Heart right ventricle (tissue), 16 donors: ENCODE measurements at regions not wholly inside any gene's neighbourhood (a gene's known extent, or its start where the extent isn't known, plus 50 kb on each side); places are given as distances from the start of the nearest gene placed in this dataset.

Experiments used
- ATAC-seq, 8 donors: fragments of 200-7000 bp; cut with Tn5 transposase; one replicate each; pipeline ENCODE4 v1.9.1; 2020; ENCODE audit warnings: mild to moderate bottlenecking in 8 of 8, moderate library complexity in 8 of 8, moderate number of reproducible peaks in 1 of 8
- DNase-seq, 2 donors: peaks; one replicate each; pipeline ENCODE4 v3.0.0-alpha.2; 2020
- H3K27ac ChIP-seq, 10 donors: fragments of 200-600 bp; sonication (generic) in 2 of 10; one replicate each; pipeline versions ENCODE4 v1.5.0 to v1.8.0; 2020 to 2022; ENCODE audit warnings: mild to moderate bottlenecking in 3 of 10
- H3K27me3 ChIP-seq, 7 donors: fragments of 200-600 bp; one replicate each; pipeline ENCODE4 v1.8.0; 2021 to 2022; ENCODE audit warnings: mild to moderate bottlenecking in 2 of 7
- H3K36me3 ChIP-seq, 9 donors: fragments of 200-600 bp; sonication (generic) in 1 of 9; one replicate each; pipeline versions ENCODE4 v1.5.0 to v1.8.0; 2020 to 2022; ENCODE audit warnings: mild to moderate bottlenecking in 2 of 9
- H3K4me1 ChIP-seq, 9 donors: fragments of 200-600 bp; sonication (generic) in 1 of 9; one replicate each; pipeline versions ENCODE4 v1.5.0 to v1.8.0; 2020 to 2022; ENCODE audit warnings: mild to moderate bottlenecking in 4 of 9
- H3K4me3 ChIP-seq, 10 donors: fragments of 200-600 bp; sonication (generic) in 2 of 10; one replicate each; pipeline versions ENCODE4 v1.5.0 to v1.8.0; 2020 to 2022; ENCODE audit warnings: mild to moderate bottlenecking in 7 of 10, moderate library complexity in 2 of 10
- H3K9me3 ChIP-seq, 11 donors: fragments of 200-600 bp in 10 of 11; sonication (generic) in 2 of 11; one replicate each; pipeline versions ENCODE4 v1.5.0 to v1.8.0; 2013 to 2022; ENCODE audit warnings: mild to moderate bottlenecking in 2 of 11, control low read depth in 1 of 11, moderate library complexity in 1 of 11
- CTCF ChIP-seq, 9 donors: fragments of 200-600 bp; sonication (generic) in 2 of 9; IDR thresholded peaks; one replicate each; pipeline versions ENCODE4 v1.5.0 to v1.8.0; 2021 to 2022; ENCODE audit warnings: antibody characterized with exemption in 9 of 9, mild to moderate bottlenecking in 5 of 9, moderate library complexity in 1 of 9
- WGBS, 2 donors: extraction: QIAGEN DNeasy Blood & Tissue Kit; methylation state at CpG; one replicate each; pipeline ENCODE4 v1.1.7; 2013; ENCODE audit warnings: inconsistent platforms in 1 of 2; 5-methylcytosine and 5-hydroxymethylcytosine counted together
- intact Hi-C, 10 donors: fragments of 100-400 bp; cut with DNase I; formaldehyde crosslinking; loops; one replicate each; pipeline versions ENCODE4 v1.11.1 to v1.14.2; 2022
- donor health status: Arrhythmogenic right ventricular cardiomyopathy.
- donor health status: ischemic (EF 13 %, LVEDD 7.1; RV severe dilation, severe dysfunction).
- donor health status: healthy with polysubstance abuse.
- donor health status: DM: no; HTN: yes; CAD: no.
- donor health status: DM: no; HTN: no; CAD: no.
- donor health status: ischemic (EF 25% LVEDD 6.9; RV normal size, moderate dysfunction).
- donor health status: ischemic (EF 25% LVEDD 5.7; RV mildly dilated, moderate dysfunction).
- donor health status: healthy.
- donor health status: DM: yes; HTN: yes; CAD: no.
- donor health status: Ischemic cardiomyopathy.
- donor health status: ischemic (EF 35%, LVEDD 5.7; RV mildly dilated, moderate dysfunction).
- donor health status: nonischemic (EF 11% LVEDD 7.7; RV severe dilation, severe dysfunction).
- donor health status: DM: yes; HTN: yes; CAD: no.
- donor health status: PGD.
- donor health status: ischemic (EF 29% LVEDD 5.4; RV normal size, mild dysfunction).
- donor health status: nonischemic (EF 23%, LVEDD 6.1; RV moderate dilation, normal function).

- H3K9me3 ChIP-seq = no peaks in the 10 kb centered on the region
- no peak for TF ChIP-seq CTCF (IDR thresholded peaks at IDR 0.05)
- ATAC-seq (no peak), DNase-seq (no peak)
- intact Hi-C loops = no loop called here
- H3K36me3 ChIP-seq = no peaks in the 10 kb centered on the region
- WGBS, 2 donors = 51 to 56% methylated on average over 4 of the region's 4 CpGs
- peaks cover 0 to 30% (median 18%) of the 10 kb centered on the region in 7 donors for H3K27me3 ChIP-seq
- no peaks in the 10 kb centered on the region for H3K4me1 ChIP-seq
- H3K27ac ChIP-seq = no peak overlapping the region
- H3K4me3 ChIP-seq = no peak overlapping the region
Observed at GRCh38 chr2:118470297-118470696, 377.2 kb downstream of the EN1 start.

GRCh38 chr2:118469103-118469502, 378.3 kb downstream of the EN1 start:
- H3K27ac ChIP-seq = no peak overlapping the region
- no peaks in the 10 kb centered on the region for H3K9me3 ChIP-seq
- H3K4me3 ChIP-seq = no peak overlapping the region
- DNase-seq (no peak), ATAC-seq (no peak)
- H3K4me1 ChIP-seq = no peaks in the 10 kb centered on the region
- no peak for TF ChIP-seq CTCF (IDR thresholded peaks at IDR 0.05)
- H3K27me3 ChIP-seq = peaks cover 0 to 33% (median 18%) of the 10 kb centered on the region in 7 donors
- intact Hi-C loops = no loop called here
- 16 to 24% methylated on average over 6 of the region's 6 CpGs for WGBS, 2 donors
- no peaks in the 10 kb centered on the region for H3K36me3 ChIP-seq

- H3K4me3 ChIP-seq = no peak overlapping the region
- no peak for TF ChIP-seq CTCF (IDR thresholded peaks at IDR 0.05)
- no peak overlapping the region for H3K27ac ChIP-seq
- ATAC-seq (no peak), DNase-seq (no peak)
- WGBS, 2 donors = 77 to 80% methylated on average over 9 of the region's 9 CpGs
- H3K27me3 ChIP-seq = peaks cover 0 to 33% (median 20%) of the 10 kb centered on the region in 7 donors
- H3K4me1 ChIP-seq = no peaks in the 10 kb centered on the region
- intact Hi-C loops = no loop called here
- H3K9me3 ChIP-seq = no peaks in the 10 kb centered on the region
- no peaks in the 10 kb centered on the region for H3K36me3 ChIP-seq
Observed at GRCh38 chr2:118464546-118465265, 376.4 kb downstream of the INSIG2 start.

GRCh38 chr2:118464046-118464445, 375.8 kb downstream of the INSIG2 start:
- DNase-seq = no peak
- no peak overlapping the region for H3K4me3 ChIP-seq
- no peak for TF ChIP-seq CTCF (IDR thresholded peaks at IDR 0.05)
- intact Hi-C loops = no loop called here
- 80 to 86% methylated on average over 3 of the region's 3 CpGs for WGBS, 2 donors
- no peaks in the 10 kb centered on the region for H3K36me3 ChIP-seq
- no peaks in the 10 kb centered on the region for H3K9me3 ChIP-seq
- H3K4me1 ChIP-seq = no peaks in the 10 kb centered on the region
- peaks cover 0 to 36% (median 17%) of the 10 kb centered on the region in 7 donors for H3K27me3 ChIP-seq
- H3K27ac ChIP-seq = no peak overlapping the region
- ATAC-seq = no peak
